Ovary (tissue), 3 donors: ENCODE measurements at regions not wholly inside any gene's neighbourhood (a gene's known extent, or its start where the extent isn't known, plus 50 kb on each side); places are given as distances from the start of the nearest gene placed in this dataset.

Experiments
- EP300 ChIP-seq: sonication (generic); formaldehyde crosslinking; IDR thresholded peaks from one replicate; pipeline ENCODE4 v1.6.1; 2017; ENCODE audit warnings: antibody characterized with exemption
- POLR2A ChIP-seq: fragments of 450-650 bp; IDR thresholded peaks from one replicate; pipeline ENCODE4 v1.6.1; 2017; ENCODE audit warnings: antibody characterized with exemption, mild to moderate bottlenecking, moderate library complexity
- TF ChIP-seq, protein P1 (sequence below), 3 donors: fragments of 450-650 bp in 2 of 3; fragments of 200-600 bp in 1 of 3; IDR thresholded peaks; one replicate each; pipeline versions ENCODE4 v1.5.1 to v1.8.0; 2016 to 2022; ENCODE audit warnings: antibody characterized with exemption in 3 of 3, mild to moderate bottlenecking in 1 of 3
- donor health status: DM: no; HTN: no; CAD: no.

GRCh38 chr3:73681610-73682009 is 56.9 kb upstream of the PDZRN3 start:
- TF ChIP-seq EP300 (no peak), POLR2A (no peak)
- TF ChIP-seq, protein P1, sequence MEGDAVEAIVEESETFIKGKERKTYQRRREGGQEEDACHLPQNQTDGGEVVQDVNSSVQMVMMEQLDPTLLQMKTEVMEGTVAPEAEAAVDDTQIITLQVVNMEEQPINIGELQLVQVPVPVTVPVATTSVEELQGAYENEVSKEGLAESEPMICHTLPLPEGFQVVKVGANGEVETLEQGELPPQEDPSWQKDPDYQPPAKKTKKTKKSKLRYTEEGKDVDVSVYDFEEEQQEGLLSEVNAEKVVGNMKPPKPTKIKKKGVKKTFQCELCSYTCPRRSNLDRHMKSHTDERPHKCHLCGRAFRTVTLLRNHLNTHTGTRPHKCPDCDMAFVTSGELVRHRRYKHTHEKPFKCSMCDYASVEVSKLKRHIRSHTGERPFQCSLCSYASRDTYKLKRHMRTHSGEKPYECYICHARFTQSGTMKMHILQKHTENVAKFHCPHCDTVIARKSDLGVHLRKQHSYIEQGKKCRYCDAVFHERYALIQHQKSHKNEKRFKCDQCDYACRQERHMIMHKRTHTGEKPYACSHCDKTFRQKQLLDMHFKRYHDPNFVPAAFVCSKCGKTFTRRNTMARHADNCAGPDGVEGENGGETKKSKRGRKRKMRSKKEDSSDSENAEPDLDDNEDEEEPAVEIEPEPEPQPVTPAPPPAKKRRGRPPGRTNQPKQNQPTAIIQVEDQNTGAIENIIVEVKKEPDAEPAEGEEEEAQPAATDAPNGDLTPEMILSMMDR (IDR thresholded peaks at IDR 0.05) = no peak
